ENCODE measurements at regions not wholly inside any gene's neighbourhood (a gene's known extent, or its start where the extent isn't known, plus 50 kb on each side); places are given as distances from the start of the nearest gene placed in this dataset.
"Not testable (repeated sequence)": the region's sequence is repeated elsewhere in the genome, so short reads cannot be mapped to it uniquely, and the experiment has no call there.

GRCh38 chr2:125707611-125708010 is 948.3 kb upstream of the GYPC start:
- no peak for DNase-seq (ENCODE audit: low read depth in 2 of 2)

DNA sequence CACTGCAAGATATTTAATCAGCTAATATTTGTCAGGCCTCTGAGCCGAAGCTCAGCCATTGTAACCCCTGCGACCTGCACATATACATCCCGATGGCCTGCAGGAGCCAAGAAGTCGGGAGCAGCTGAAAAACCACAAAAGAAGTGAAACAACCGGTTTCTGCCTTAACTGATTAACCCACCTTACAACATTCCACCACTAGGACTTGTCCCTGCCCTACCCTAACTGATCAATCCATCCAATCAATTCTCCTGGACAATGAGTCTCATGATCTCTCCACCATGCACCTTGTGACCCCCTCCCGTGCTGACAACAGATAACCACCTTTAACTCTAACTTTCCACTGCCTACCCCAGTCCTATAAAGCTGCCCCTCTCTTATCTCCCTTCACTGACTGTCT is 945.4 kb upstream of the GYPC start:
- no peak for DNase-seq (ENCODE audit: low read depth in 2 of 2)

DNA sequence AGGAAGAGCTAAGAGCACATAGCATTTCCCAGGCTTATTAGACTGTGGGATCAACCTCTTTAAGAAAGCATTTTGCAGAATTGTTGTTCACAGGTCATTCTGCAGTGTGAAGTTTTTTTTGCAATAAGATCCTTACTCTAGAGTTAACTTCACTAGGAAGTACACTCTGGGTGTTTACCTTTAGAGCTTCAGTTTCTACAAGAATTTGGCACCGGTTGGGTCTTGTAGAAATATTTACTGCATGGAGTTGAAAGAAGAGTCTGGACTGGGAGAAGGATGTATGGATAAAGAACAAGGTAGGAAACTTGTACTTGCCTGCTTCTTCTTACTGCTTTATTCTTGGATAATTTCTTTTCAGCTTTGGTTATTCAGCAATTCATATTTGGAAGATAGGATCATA is 944.9 kb upstream of the GYPC start:
- no peak for DNase-seq (ENCODE audit: low read depth in 2 of 2)

DNA sequence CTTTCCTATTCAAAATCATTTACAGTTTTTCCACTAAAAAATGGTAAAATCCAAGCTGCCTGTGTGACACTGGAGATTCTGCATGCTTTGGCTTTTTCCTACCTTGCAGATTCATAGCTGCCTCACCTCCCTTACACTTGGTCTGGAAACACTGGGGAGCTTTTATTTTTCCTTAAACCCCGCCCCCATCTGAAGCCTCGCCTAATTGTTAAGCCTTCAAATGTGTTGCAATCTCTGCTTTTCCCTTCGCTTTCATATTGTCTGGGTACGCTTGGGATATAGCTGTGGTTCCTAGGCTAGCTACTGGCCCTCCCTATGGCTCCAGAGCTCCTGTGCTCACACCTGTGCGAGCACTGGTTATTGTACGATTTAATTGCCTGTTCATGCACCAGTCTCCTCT is 942.4 kb upstream of the GYPC start:
- DNase-seq (ENCODE audit: low read depth in 2 of 2), result no peak

- no peak for DNase-seq (ENCODE audit: low read depth in 2 of 2)
Measured at GRCh38 chr2:125721072-125721721, 934.8 kb upstream of the GYPC start.

DNA sequence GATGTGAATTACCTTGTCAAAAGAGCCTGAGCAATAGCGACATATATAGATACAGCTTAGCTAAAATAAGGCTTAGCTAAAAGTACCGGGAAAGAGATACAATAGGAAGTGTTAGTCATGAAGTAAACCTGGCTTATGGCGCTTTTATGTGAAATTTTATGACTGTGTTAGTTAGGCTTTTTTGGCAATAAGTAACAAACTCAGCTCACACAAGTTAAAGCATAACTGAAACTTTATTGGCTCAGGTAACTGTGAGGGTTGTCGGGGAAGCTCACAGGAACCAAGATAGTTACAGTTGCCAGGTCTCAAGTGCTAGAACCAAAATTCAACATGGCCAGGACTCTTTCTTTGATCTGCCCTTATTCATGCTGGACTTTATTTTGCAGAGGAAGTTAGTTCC is 925.0 kb upstream of the GYPC start:
- no peak for DNase-seq (ENCODE audit: low read depth in 2 of 2)

- DNase-seq (ENCODE audit: low read depth in 2 of 2), result no peak
Measured at GRCh38 chr2:125736306-125736705, 919.7 kb upstream of the GYPC start.

- DNase-seq (ENCODE audit: low read depth in 2 of 2), result no peak
Measured at GRCh38 chr2:125745514-125745913, 910.4 kb upstream of the GYPC start.

DNA sequence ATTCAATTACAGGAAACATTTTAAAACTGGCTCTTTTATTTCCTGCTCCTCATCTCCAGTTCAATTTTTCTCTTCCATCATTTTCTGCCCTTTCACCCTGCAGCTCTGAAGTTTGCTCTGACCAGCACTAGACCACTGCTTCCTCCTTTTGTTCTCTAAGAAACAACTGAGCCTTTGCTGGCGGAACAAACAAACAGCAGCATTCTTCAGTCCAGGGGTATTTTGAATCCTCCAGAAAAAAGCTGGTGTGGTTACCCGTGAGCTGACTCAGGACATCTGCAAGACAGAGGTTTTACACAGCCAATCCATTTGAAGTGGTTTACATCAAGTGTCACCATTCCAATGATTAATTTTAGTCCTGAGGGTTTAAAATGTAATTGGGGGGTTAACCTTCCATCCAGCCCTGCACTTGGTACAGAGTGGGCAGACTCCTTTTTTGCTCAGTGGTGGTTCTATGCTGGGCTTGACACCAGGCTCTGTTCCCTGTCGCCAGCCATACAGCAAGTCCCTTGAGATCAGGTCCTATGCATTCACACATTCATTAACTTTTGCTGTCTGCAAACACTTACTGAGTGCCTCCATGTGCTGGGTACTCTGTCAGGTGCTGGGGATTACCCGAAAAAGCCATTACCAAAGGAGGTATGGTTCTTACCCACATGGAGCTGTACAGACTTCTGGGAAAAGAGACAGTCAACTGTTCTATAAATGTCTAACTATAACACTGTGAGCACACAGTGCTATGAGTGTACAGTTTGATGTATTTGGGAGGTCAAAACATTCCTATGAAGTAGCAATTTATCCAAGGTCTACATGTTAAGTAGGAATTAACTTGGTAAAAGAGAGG is 909.4 kb upstream of the GYPC start:
- no peak for DNase-seq (ENCODE audit: low read depth in 2 of 2)

- DNase-seq (ENCODE audit: low read depth in 2 of 2), result no peak
Measured at GRCh38 chr2:125747165-125747425, 908.9 kb upstream of the GYPC start.

DNA sequence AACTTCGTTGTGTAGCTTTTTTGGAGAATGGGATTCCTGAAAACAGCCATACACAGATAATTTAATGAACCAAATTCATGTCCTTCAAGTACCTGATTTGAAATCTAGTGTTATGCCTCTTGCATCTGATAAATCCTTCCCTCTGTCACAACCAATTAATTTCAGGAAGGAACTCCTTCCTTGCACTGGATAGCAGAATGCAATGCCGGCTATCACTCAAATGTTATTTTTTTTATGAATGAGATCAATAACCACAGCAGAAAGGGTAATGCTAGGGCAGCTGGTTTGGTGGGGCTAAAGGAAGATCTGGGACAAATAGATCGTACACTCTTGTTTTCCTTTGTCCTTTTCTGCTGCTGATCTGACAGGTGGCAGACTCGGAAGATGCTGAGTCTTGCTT is 899.5 kb upstream of the GYPC start:
- no peak for DNase-seq (ENCODE audit: low read depth in 2 of 2)

- no peak for DNase-seq (ENCODE audit: low read depth in 2 of 2)
Measured at GRCh38 chr2:125796784-125797183, 859.2 kb upstream of the GYPC start.

DNA sequence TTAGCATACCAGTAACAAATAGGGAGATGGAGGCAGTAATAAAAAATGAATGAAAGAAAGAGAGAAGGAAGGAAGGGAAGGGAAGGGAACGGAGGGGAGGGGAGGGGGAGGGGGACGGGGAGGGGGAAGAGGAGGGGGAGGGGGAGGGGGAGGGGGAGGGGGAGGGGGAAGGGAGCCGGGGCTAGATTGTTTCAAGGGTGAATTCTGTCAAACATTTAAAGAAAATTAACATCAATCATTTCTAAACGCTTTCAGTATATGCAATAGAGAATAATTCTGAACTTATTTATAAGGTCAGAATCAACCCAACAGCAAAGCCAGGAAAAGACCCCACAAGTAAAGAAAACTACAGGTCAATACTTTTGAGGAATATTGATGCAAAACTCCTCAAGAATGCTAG is 858.8 kb upstream of the GYPC start:
- DNase-seq (ENCODE audit: low read depth in 2 of 2), result no peak

GRCh38 chr2:125822746-125823145 is 833.2 kb upstream of the GYPC start:
- DNase-seq (ENCODE audit: low read depth in 2 of 2), result no peak

GRCh38 chr2:125825781-125826180 is 830.2 kb upstream of the GYPC start:
- not testable (repeated sequence) for DNase-seq (ENCODE audit: low read depth in 2 of 2)

GRCh38 chr2:125837128-125837527 is 818.8 kb upstream of the GYPC start:
- no peak for DNase-seq (ENCODE audit: low read depth in 2 of 2)

GRCh38 chr2:125837611-125838010 is 818.3 kb upstream of the GYPC start:
- DNase-seq (ENCODE audit: low read depth in 2 of 2), result no peak

DNA sequence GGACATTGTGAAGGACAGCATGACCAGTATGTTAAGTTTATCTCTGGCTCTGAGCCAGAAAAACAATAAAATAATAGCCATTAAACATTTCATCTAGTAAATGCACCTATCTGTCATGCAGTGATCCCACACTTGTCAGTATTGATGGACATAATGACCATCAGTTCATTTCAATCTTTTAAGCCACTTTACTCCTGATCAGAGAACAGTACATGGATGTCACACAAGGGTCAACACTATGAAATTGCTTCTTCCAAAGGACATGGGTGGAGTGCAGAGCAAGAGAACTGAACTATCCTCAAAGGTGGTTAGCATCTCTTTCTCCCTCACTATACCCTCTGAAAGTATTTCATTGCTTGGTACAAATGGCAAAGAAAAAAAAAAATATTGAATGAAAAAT is 816.0 kb upstream of the GYPC start:
- no peak for DNase-seq (ENCODE audit: low read depth in 2 of 2)

DNA sequence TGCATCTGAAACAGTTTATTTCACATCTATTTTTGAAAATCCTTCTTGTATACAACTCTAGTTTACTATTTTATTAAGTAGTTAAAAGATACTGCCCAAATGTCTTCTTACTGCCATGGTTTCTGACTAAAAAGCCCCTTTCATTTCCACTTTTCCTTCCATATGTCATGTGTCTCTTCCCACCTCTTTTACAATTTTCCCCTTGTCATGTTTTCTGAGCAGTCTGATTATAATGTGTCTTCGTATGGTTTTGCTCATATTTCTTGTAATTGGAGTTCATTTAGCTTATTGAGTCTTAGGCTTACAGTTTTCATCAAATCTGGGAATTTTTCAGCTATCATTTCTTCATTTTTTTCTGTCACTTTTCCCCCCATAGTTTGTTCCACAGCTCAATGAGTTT is 813.9 kb upstream of the GYPC start:
- no peak for DNase-seq (ENCODE audit: low read depth in 2 of 2)

DNA sequence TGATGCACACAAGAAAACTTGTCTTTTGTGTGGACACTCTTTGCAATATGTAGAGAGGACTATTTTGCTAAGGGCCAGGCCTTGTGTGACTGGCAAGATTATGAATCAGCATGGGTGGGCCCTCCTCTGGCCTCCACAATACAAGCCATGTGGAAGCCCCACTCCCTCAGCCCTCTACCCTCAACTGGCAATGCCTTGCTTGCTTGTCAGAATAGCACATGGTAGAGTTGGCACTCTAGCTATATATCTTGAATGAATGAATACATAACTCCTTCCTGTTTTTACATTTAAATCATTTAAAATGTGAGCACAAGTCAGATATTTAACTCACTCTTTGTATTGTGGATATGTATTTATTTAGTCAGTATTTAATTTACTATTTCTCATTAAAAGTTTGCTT is 805.4 kb upstream of the GYPC start:
- DNase-seq (ENCODE audit: low read depth in 2 of 2), result no peak

GRCh38 chr2:125852364-125852763 is 803.6 kb upstream of the GYPC start:
- no peak for DNase-seq (ENCODE audit: low read depth in 2 of 2)

- DNase-seq (ENCODE audit: low read depth in 2 of 2), result no peak
Measured at GRCh38 chr2:125853626-125854025, 802.3 kb upstream of the GYPC start.

GRCh38 chr2:125855204-125855603 is 800.8 kb upstream of the GYPC start:
- DNase-seq (ENCODE audit: low read depth in 2 of 2), result no peak
